PC-9 (cell line): ENCODE measurements at regions not wholly inside any gene's neighbourhood (a gene's known extent, or its start where the extent isn't known, plus 50 kb on each side); places are given as distances from the start of the nearest gene placed in this dataset.

Experiments used
- BruUV-seq: library from RNA; stranded (reverse); fragments of 400-500 nt; replicated peaks from 2 replicates; lab custom pipeline; 2021; lab: Mats Ljungman, UMichigan
- CTCF ChIA-PET: fragments of 300-600 bp; sonication (Branson Sonifier 250); formaldehyde crosslinking; loops from one replicate; lab custom pipeline; 2022; ENCODE audit warnings: antibody characterized with exemption; lab: Charles Lee
- POLR2A ChIA-PET: fragments of 300-600 bp; sonication (Branson Sonifier 250); formaldehyde crosslinking; loops from one replicate; lab custom pipeline; 2022; ENCODE audit warnings: antibody characterized with exemption; ENCODE audit not compliant: unreplicated experiment; lab: Charles Lee
- DNase-seq, 2 experiments: peaks; one replicate each; pipeline versions ENCODE4 v3.0.0 to v3.0.0-alpha.2; 2015 to 2022; ENCODE audit warnings: mixed read lengths in 1 of 2
- H2AFZ ChIP-seq: fragments of 200-600 bp; sonication (generic); 2 replicates; pipeline ENCODE4 v1.8.1; 2017; ENCODE audit warnings: antibody characterized with exemption
- H3F3A ChIP-seq: fragments of 200-600 bp; sonication (generic); 2 replicates; pipeline ENCODE4 v1.8.1; 2017; ENCODE audit warnings: antibody characterized with exemption, mild to moderate bottlenecking, low read depth; ENCODE audit not compliant: insufficient read depth
- H3K27ac ChIP-seq: fragments of 200-600 bp; sonication (generic); 2 replicates; pipeline ENCODE4 v1.6.1; 2016; ENCODE audit warnings: mixed run types
- H3K27me3 ChIP-seq: fragments of 200-600 bp; sonication (generic); 2 replicates; pipeline ENCODE4 v1.6.1; 2016; ENCODE audit warnings: low read depth, mixed run types; ENCODE audit not compliant: insufficient read depth
- H3K36me3 ChIP-seq: fragments of 200-600 bp; sonication (generic); 2 replicates; pipeline ENCODE4 v1.6.1; 2016; ENCODE audit warnings: low read depth, mixed run types
- H3K4me1 ChIP-seq: fragments of 200-600 bp; sonication (generic); replicated peaks from 2 replicates; pipeline ENCODE4 v1.6.1; 2016; ENCODE audit warnings: mixed run types; ENCODE audit not compliant: insufficient read depth
- H3K4me2 ChIP-seq: fragments of 200-600 bp; sonication (generic); 2 replicates; pipeline ENCODE4 v1.6.1; 2017; ENCODE audit warnings: mixed run types
- H3K4me3 ChIP-seq: fragments of 200-600 bp; sonication (generic); 2 replicates; pipeline ENCODE4 v1.6.1; 2016; ENCODE audit warnings: mixed run types
- H3K79me2 ChIP-seq: fragments of 200-600 bp; sonication (generic); 2 replicates; pipeline ENCODE4 v1.6.1; 2017; ENCODE audit warnings: low read depth, mixed run types
- H3K9me2 ChIP-seq: fragments of 200-600 bp; sonication (generic); 2 replicates; pipeline ENCODE4 v1.8.1; 2017; ENCODE audit warnings: mild to moderate bottlenecking; ENCODE audit not compliant: insufficient read depth
- H3K9me3 ChIP-seq: fragments of 200-600 bp; sonication (generic); 2 replicates; pipeline ENCODE4 v1.8.1; 2016; ENCODE audit warnings: low read depth; ENCODE audit not compliant: insufficient read depth
- H4K20me1 ChIP-seq: fragments of 200-600 bp; sonication (generic); 2 replicates; pipeline ENCODE4 v1.8.1; 2017; ENCODE audit not compliant: insufficient read depth
- EZH2 ChIP-seq: fragments of 200-600 bp; sonication (generic); IDR thresholded peaks from 2 replicates; pipeline ENCODE4 v1.8.0; 2017; ENCODE audit warnings: antibody characterized with exemption, low read depth
- intact Hi-C: fragments of 100-400 bp; cut with micrococcal nuclease; formaldehyde crosslinking; loops from one replicate; pipeline ENCODE4 v1.10.0; 2022; ENCODE audit not compliant: unreplicated experiment
- TF ChIP-seq, protein P1 (sequence below): fragments of 200-600 bp; sonication (generic); conservative IDR thresholded peaks from 2 replicates; pipeline ENCODE4 v1.6.1; 2017; ENCODE audit warnings: mixed run types, antibody characterized with exemption, mild to moderate bottlenecking, moderate library complexity

DNA sequence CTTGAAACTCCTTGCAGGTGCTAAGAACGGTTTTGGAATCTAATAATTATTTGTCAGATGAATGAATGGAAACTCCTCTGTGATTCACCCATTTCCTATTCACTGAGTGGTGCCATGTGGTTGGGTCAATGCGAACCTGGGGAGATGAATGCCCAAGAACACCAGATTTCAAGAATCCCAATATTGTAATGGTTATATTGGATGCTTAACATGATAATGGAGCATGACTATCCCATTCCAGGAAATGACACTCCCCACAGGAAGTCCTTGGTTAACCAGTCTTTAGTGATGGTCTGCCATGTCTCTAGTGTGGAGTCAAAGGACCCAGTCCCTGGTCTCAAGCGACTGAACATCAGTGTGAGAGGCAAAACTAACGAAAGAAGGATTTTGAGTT, 67.9 kb upstream of the ST3GAL5 start:
- Histone ChIP-seq H3K27me3 (no peaks in the 10 kb centered on the region), H3K27ac (no peak overlapping the region), H3K4me1 (peaks cover 13% of the 10 kb centered on the region), H3K4me2 (no peak overlapping the region), H3F3A (no peaks in the 10 kb centered on the region), H2AFZ (no peak overlapping the region), H3K4me3 (no peak overlapping the region), H3K9me3 (no peaks in the 10 kb centered on the region), H3K9me2 (no peaks in the 10 kb centered on the region), H3K79me2 (no peaks in the 10 kb centered on the region), H3K36me3 (no peaks in the 10 kb centered on the region), H4K20me1 (no peaks in the 10 kb centered on the region)
- no peak for DNase-seq
- POLR2A ChIA-PET, result no interaction called here
- no TSS peak for BruUV-seq
- TF ChIP-seq, protein P1, sequence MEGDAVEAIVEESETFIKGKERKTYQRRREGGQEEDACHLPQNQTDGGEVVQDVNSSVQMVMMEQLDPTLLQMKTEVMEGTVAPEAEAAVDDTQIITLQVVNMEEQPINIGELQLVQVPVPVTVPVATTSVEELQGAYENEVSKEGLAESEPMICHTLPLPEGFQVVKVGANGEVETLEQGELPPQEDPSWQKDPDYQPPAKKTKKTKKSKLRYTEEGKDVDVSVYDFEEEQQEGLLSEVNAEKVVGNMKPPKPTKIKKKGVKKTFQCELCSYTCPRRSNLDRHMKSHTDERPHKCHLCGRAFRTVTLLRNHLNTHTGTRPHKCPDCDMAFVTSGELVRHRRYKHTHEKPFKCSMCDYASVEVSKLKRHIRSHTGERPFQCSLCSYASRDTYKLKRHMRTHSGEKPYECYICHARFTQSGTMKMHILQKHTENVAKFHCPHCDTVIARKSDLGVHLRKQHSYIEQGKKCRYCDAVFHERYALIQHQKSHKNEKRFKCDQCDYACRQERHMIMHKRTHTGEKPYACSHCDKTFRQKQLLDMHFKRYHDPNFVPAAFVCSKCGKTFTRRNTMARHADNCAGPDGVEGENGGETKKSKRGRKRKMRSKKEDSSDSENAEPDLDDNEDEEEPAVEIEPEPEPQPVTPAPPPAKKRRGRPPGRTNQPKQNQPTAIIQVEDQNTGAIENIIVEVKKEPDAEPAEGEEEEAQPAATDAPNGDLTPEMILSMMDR, result no peak
- TF ChIP-seq EZH2, result no peak
- intact Hi-C loops, result no loop called here
- CTCF ChIA-PET, result no interaction called here

GRCh38 chr2:85954590-85955458, 66.0 kb upstream of the ST3GAL5 start:
- CTCF ChIA-PET, result no interaction called here
- intact Hi-C loops, result no loop called here

DNA sequence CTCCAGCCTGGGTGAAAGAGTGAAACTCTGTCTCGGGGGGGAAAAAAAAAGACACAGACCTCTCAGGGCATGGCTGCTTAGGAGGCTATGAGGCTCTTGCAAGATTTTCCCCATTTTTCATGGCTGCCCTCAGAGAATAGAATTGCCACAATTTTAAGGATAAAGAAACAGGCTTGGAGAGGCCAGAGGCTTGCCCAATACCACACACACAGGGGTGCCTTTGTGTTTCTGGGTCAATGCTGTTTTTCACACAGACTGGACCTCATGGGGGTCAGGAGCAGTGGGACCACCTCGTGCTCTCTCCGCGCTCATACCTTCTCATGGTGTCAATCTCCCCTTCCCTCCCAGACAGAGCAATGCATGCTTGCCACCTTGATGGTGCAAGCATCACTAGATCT, 65.4 kb upstream of the ST3GAL5 start:
- CTCF ChIA-PET, result no interaction called here
- Histone ChIP-seq H3K27me3 (no peaks in the 10 kb centered on the region), H3K79me2 (no peaks in the 10 kb centered on the region), H3K4me1 (peaks cover 13% of the 10 kb centered on the region), H3K36me3 (no peaks in the 10 kb centered on the region), H2AFZ (no peak overlapping the region), H4K20me1 (no peaks in the 10 kb centered on the region), H3K9me2 (no peaks in the 10 kb centered on the region), H3K4me2 (no peak overlapping the region), H3K27ac (no peak overlapping the region), H3K9me3 (no peaks in the 10 kb centered on the region), H3K4me3 (no peak overlapping the region), H3F3A (no peaks in the 10 kb centered on the region)
- POLR2A ChIA-PET, result no interaction called here
- no peak for DNase-seq
- no peak for TF ChIP-seq EZH2
- TF ChIP-seq, protein P1, result no peak
- no TSS peak for BruUV-seq
- intact Hi-C loops, result no loop called here

More at GRCh38 chr2:85954590-85955458, 66.0 kb upstream of the ST3GAL5 start:
- Histone ChIP-seq H3K4me3 (no peak overlapping the region), H3K4me1 (peaks cover 13% of the 10 kb centered on the region), H3K27ac (no peak overlapping the region), H3F3A (no peaks in the 10 kb centered on the region), H4K20me1 (no peaks in the 10 kb centered on the region), H3K9me2 (no peaks in the 10 kb centered on the region), H3K27me3 (no peaks in the 10 kb centered on the region), H3K79me2 (no peaks in the 10 kb centered on the region), H2AFZ (peak overlapping the region; percentile 64; the same call in 1 of the 2 replicates), H3K9me3 (no peaks in the 10 kb centered on the region), H3K36me3 (no peaks in the 10 kb centered on the region), H3K4me2 (peak overlapping the region; percentile 28; the same call in 1 of the 2 replicates)
- BruUV-seq, result no TSS peak
- POLR2A ChIA-PET, result no interaction called here
- peak in 1 of 2 experiments; percentile 45 for DNase-seq
- TF ChIP-seq, protein P1, result no peak
- TF ChIP-seq EZH2, result no peak
